HepG2 (cell line): ENCODE measurements at regions not wholly inside any gene's neighbourhood (a gene's known extent, or its start where the extent isn't known, plus 50 kb on each side); places are given as distances from the start of the nearest gene placed in this dataset.

Source experiments
- ATAC-seq: fragments of 200-7000 bp; cut with Tn5 transposase; 3 replicates; pipeline ENCODE4 v1.9.1; 2020; ENCODE audit warnings: mild to moderate bottlenecking, moderate library complexity
- BruUV-seq: library from RNA; stranded (reverse); fragments of 400-500 nt; replicated peaks from 2 replicates; lab custom pipeline; 2021; lab: Mats Ljungman, UMichigan
- CTCF ChIA-PET: fragments of 300-600 bp; formaldehyde crosslinking; extraction: SDS; loops from one replicate; lab custom pipeline; 2021; ENCODE audit warnings: low total read pairs, inconsistent platforms, low intra/inter-chr PET ratio; lab: Yijun Ruan, JAX
- POLR2A ChIA-PET: fragments of 350-600 bp; sonication (Branson Sonifier 250); formaldehyde crosslinking; loops from one replicate; lab custom pipeline; 2020; ENCODE audit warnings: antibody characterized with exemption, inconsistent platforms; lab: Yijun Ruan, JAX
- DNase-seq: peaks from one replicate; pipeline ENCODE4 v3.0.0-alpha.2; 2015; ENCODE audit warnings: low spot score
- FAIRE-seq: peaks from 3 replicates; lab custom pipeline; 2011; peaks lifted over from hg19 to GRCh38; lab: Jason Lieb, UNC
- H2AFZ ChIP-seq: one replicate; pipeline ENCODE4 v1.6.1; 2011; ENCODE audit warnings: low read length, inconsistent platforms
- H3K27ac ChIP-seq: fragments of 300-600 bp; 3 replicates; pipeline ENCODE4 v1.8.0; 2011; ENCODE audit warnings: mixed run types, mild to moderate bottlenecking, mixed read lengths, low read length, inconsistent platforms; ENCODE audit not compliant: insufficient read depth; ENCODE audit errors: extremely low read length
- H3K27me3 ChIP-seq, 2 experiments: fragments of 200-600 bp in 1 of 2; 2 replicates in 1 of 2; 3 replicates in 1 of 2; pipeline versions ENCODE4 v1.6.0 to v1.8.0; 2011; ENCODE audit warnings: low read length in 2 of 2, mild to moderate bottlenecking in 2 of 2, moderate library complexity in 2 of 2, inconsistent platforms in 1 of 2; ENCODE audit not compliant: insufficient read depth in 2 of 2, control insufficient read depth in 1 of 2
- H3K36me3 ChIP-seq, 2 experiments: fragments of 200-600 bp in 1 of 2; replicated peaks in 1 of 2; 2 replicates in 1 of 2; 3 replicates in 1 of 2; pipeline versions ENCODE4 v1.5.1 to v1.8.0; 2011; ENCODE audit warnings: low read length in 2 of 2, inconsistent platforms in 1 of 2; ENCODE audit not compliant: insufficient read depth in 2 of 2, control insufficient read depth in 1 of 2
- H3K4me1 ChIP-seq: 2 replicates; pipeline ENCODE4 v1.5.1; 2012; ENCODE audit warnings: low read length, inconsistent platforms; ENCODE audit not compliant: insufficient read depth
- H3K4me2 ChIP-seq: 2 replicates; pipeline ENCODE4 v1.6.0; 2011; ENCODE audit warnings: low read depth, low read length, inconsistent platforms
- H3K4me3 ChIP-seq, 3 experiments: fragments of 200-600 bp in 1 of 3; sonication (generic), shearing (Covaris generic) in 1 of 3; replicated peaks in 1 of 3; 2 replicates each; pipeline ENCODE4 v1.5.1; 2011 to 2016; ENCODE audit warnings: low read length in 3 of 3, inconsistent platforms in 2 of 3, low read depth in 2 of 3, mild to moderate bottlenecking in 2 of 3, control low read depth in 1 of 3, mixed read lengths in 1 of 3; ENCODE audit not compliant: insufficient read depth in 1 of 3
- H3K79me2 ChIP-seq: one replicate; pipeline ENCODE4 v1.6.1; 2011; ENCODE audit warnings: low read length, inconsistent platforms; ENCODE audit not compliant: insufficient read depth
- H3K9ac ChIP-seq: 2 replicates; pipeline ENCODE4 v1.6.0; 2011; ENCODE audit warnings: mild to moderate bottlenecking, low read depth, low read length, inconsistent platforms; ENCODE audit not compliant: insufficient read depth
- H3K9me3 ChIP-seq: 2 replicates; pipeline ENCODE4 v1.5.1; 2012; ENCODE audit warnings: mild to moderate bottlenecking, low read length
- H4K20me1 ChIP-seq: 2 replicates; pipeline ENCODE4 v1.6.0; 2011; ENCODE audit warnings: inconsistent platforms, mild to moderate bottlenecking, low read length, moderate library complexity; ENCODE audit not compliant: insufficient read depth
- DMAP1 ChIP-seq: IDR thresholded peaks from 2 replicates; pipeline ENCODE4 v1.6.1; 2016
- ESRRA ChIP-seq: sonication (generic); formaldehyde crosslinking; IDR thresholded peaks from 2 replicates; pipeline ENCODE4 v1.5.1; 2020; ENCODE audit warnings: mild to moderate bottlenecking, low read depth, missing genetic modification reagents
- MTA3 ChIP-seq: sonication (generic); formaldehyde crosslinking; IDR thresholded peaks from 2 replicates; pipeline ENCODE4 v1.4.0; 2020; ENCODE audit warnings: missing genetic modification reagents
- POGZ ChIP-seq: sonication (generic); formaldehyde crosslinking; IDR thresholded peaks from 2 replicates; pipeline ENCODE4 v1.4.0; 2020; ENCODE audit warnings: mild to moderate bottlenecking, missing genetic modification reagents
- YEATS4 ChIP-seq: sonication (generic); formaldehyde crosslinking; IDR thresholded peaks from 2 replicates; pipeline ENCODE4 v1.4.0; 2020; ENCODE audit warnings: missing genetic modification reagents, borderline replicate concordance
- ZBTB20 ChIP-seq: sonication (generic); formaldehyde crosslinking; IDR thresholded peaks from 2 replicates; pipeline ENCODE4 v1.8.1; 2023; ENCODE audit warnings: missing genetic modification reagents, low read depth, mild to moderate bottlenecking, borderline replicate concordance
- ZBTB21 ChIP-seq: sonication (generic); formaldehyde crosslinking; IDR thresholded peaks from 2 replicates; pipeline ENCODE4 v1.4.0; 2020; ENCODE audit warnings: missing genetic modification reagents
- ZFY ChIP-seq: sonication (generic); formaldehyde crosslinking; IDR thresholded peaks from 2 replicates; pipeline ENCODE4 v1.4.0; 2020; ENCODE audit warnings: missing genetic modification reagents
- ZNF17 ChIP-seq: sonication (generic); formaldehyde crosslinking; IDR thresholded peaks from 2 replicates; pipeline ENCODE4 v1.5.0; 2020; ENCODE audit warnings: mild to moderate bottlenecking, missing genetic modification reagents
- ZNF274 ChIP-seq: sonication (generic); formaldehyde crosslinking; IDR thresholded peaks from 2 replicates; pipeline ENCODE4 v1.5.1; 2020; ENCODE audit warnings: mild to moderate bottlenecking, missing genetic modification reagents
- ZNF496 ChIP-seq: sonication (generic); formaldehyde crosslinking; IDR thresholded peaks from 2 replicates; pipeline ENCODE4 v1.8.1; 2023; ENCODE audit warnings: mild to moderate bottlenecking, moderate library complexity, missing genetic modification reagents; ENCODE audit not compliant: insufficient replicate concordance
- WGBS: methylation state at CpG from one replicate; pipeline ENCODE4 v1.1.6; 2017; ENCODE audit warnings: low lambda C conversion rate; 5-methylcytosine and 5-hydroxymethylcytosine counted together
- in situ Hi-C: cut with HindIII; loops from 2 replicates; pipeline ENCODE4 v1.10.0; 2017; ENCODE audit warnings: low pct_unique_long_range_greater_than_20kb; ENCODE audit not compliant: extremely low pct_ligation_motif_present
- intact Hi-C: fragments of 100-400 bp; cut with micrococcal nuclease; formaldehyde crosslinking; loops from one replicate; pipeline ENCODE4 v1.10.0; 2022; ENCODE audit not compliant: unreplicated experiment
- TF ChIP-seq, protein P1 (sequence below): IDR thresholded peaks from 2 replicates; pipeline ENCODE4 v1.6.1; 2016; ENCODE audit warnings: low read depth, control low read depth
- TF ChIP-seq, protein P2 (sequence below): IDR thresholded peaks from 2 replicates; pipeline ENCODE4 v1.6.1; 2016; ENCODE audit warnings: low read depth
- TF ChIP-seq, protein P3 (sequence below): sonication (generic); formaldehyde crosslinking; conservative IDR thresholded peaks from 2 replicates; pipeline ENCODE4 v1.4.0; 2020; ENCODE audit warnings: mild to moderate bottlenecking, missing genetic modification reagents, moderate library complexity

DNA sequence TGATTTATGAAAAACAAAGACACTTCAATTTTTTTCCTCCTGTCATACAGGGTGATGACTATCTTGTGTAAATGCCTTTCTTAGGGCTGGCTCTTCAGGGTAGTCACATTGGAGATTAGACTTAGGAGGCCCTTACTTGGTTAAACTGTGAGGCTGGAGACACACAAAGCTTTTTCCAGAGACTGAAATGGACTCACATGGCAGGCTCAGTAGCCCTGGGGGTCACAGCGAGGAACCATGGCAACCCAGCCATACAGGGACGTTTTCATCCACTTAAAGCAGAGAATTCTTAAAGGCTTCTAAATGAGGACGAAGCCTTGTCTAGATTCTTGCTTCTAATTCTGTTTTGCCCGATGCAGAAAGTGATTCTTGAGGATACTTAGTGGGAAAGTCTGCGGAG is 57.3 kb upstream of the ZDBF2 start:
- H3K9ac ChIP-seq: no peak overlapping the region
- intact Hi-C loops (no loop called here), in situ Hi-C loops (no loop called here)
- WGBS: 8% methylated on average over 5 of the region's 5 CpGs
- H3K4me3 ChIP-seq: no peak overlapping the region
- H3K27ac ChIP-seq: no peak overlapping the region
- no peaks in the 10 kb centered on the region for H4K20me1 ChIP-seq
- no peak overlapping the region for H2AFZ ChIP-seq
- H3K36me3 ChIP-seq: no peaks in the 10 kb centered on the region
- no peaks in the 10 kb centered on the region for H3K4me1 ChIP-seq
- no peak for ATAC-seq
- ChIA-PET CTCF (no interaction called here), POLR2A (no interaction called here)
- FAIRE-seq: no peak
- H3K9me3 ChIP-seq: no peaks in the 10 kb centered on the region
- no peak overlapping the region for H3K4me2 ChIP-seq
- peaks cover 0 to 35% of the 10 kb centered on the region in 2 experiments; a peak in 3 of 5 replicates for H3K27me3 ChIP-seq
- H3K79me2 ChIP-seq: no peaks in the 10 kb centered on the region
- no peak for DNase-seq
- no peak for TF ChIP-seq ZNF274 (CRISPR knock-in tag)
- TF ChIP-seq, protein P1, sequence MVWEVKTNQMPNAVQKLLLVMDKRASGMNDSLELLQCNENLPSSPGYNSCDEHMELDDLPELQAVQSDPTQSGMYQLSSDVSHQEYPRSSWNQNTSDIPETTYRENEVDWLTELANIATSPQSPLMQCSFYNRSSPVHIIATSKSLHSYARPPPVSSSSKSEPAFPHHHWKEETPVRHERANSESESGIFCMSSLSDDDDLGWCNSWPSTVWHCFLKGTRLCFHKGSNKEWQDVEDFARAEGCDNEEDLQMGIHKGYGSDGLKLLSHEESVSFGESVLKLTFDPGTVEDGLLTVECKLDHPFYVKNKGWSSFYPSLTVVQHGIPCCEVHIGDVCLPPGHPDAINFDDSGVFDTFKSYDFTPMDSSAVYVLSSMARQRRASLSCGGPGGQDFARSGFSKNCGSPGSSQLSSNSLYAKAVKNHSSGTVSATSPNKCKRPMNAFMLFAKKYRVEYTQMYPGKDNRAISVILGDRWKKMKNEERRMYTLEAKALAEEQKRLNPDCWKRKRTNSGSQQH (CRISPR knock-in tag): no peak
- no peak for TF ChIP-seq ZBTB20
- TF ChIP-seq DMAP1 (CRISPR knock-in tag): no peak
- TF ChIP-seq ZBTB21 (CRISPR knock-in tag): no peak
- BruUV-seq: no TSS peak

DNA sequence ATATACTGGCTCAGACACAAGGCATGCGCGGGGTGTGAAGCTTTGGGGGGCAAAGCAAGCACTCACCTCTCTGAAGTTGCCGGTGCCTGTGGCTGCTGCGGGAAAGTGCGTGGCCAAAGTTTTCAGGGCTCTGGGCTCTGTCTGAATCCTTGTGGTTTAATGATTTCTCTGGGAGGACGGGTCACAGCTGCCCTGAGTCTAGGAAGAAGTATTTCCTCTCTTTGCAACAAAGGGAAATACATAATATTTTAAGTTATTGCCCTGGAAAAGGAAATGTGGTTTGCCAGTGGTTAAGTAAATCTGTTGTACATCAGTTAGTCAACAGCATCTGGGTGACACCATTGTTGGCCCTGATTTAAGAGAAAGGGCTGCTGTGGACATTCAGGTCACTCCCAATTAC is 56.7 kb upstream of the ZDBF2 start:
- 4% methylated on average over 6 of the region's 6 CpGs for WGBS
- H3K79me2 ChIP-seq: no peaks in the 10 kb centered on the region
- H3K36me3 ChIP-seq: no peaks in the 10 kb centered on the region
- H3K4me2 ChIP-seq: no peak overlapping the region
- H3K27ac ChIP-seq: no peak overlapping the region
- no peaks in the 10 kb centered on the region for H4K20me1 ChIP-seq
- no peak for FAIRE-seq
- H3K27me3 ChIP-seq: peaks cover 0 to 30% of the 10 kb centered on the region in 2 experiments; a peak in 3 of 5 replicates
- no TSS peak for BruUV-seq
- no peak for DNase-seq
- H3K9ac ChIP-seq: no peak overlapping the region
- POLR2A ChIA-PET: no interaction called here
- in situ Hi-C loops: no loop called here
- no peak overlapping the region for H2AFZ ChIP-seq
- CTCF ChIA-PET: no interaction called here
- no peaks in the 10 kb centered on the region for H3K4me1 ChIP-seq
- H3K4me3 ChIP-seq: no peak overlapping the region
- intact Hi-C loops: no loop called here
- ATAC-seq: no peak; the same call in 2 of the 3 replicates
- H3K9me3 ChIP-seq: no peaks in the 10 kb centered on the region
- TF ChIP-seq ZNF496 (CRISPR knock-in tag): no peak
- TF ChIP-seq YEATS4 (CRISPR knock-in tag): no peak
- no peak for TF ChIP-seq ZNF17 (CRISPR knock-in tag)
- no peak for TF ChIP-seq ESRRA (CRISPR knock-in tag)
- no peak for TF ChIP-seq POGZ (CRISPR knock-in tag)
- TF ChIP-seq MTA3 (CRISPR knock-in tag): no peak
- TF ChIP-seq ZFY (CRISPR knock-in tag): no peak
- TF ChIP-seq, protein P2, sequence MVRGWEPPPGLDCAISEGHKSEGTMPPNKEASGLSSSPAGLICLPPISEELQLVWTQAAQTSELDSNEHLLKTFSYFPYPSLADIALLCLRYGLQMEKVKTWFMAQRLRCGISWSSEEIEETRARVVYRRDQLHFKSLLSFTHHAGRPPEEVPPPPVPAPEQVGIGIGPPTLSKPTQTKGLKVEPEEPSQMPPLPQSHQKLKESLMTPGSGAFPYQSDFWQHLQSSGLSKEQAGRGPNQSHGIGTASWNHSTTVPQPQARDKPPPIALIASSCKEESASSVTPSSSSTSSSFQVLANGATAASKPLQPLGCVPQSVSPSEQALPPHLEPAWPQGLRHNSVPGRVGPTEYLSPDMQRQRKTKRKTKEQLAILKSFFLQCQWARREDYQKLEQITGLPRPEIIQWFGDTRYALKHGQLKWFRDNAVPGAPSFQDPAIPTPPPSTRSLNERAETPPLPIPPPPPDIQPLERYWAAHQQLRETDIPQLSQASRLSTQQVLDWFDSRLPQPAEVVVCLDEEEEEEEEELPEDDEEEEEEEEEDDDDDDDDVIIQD: no peak
- TF ChIP-seq, protein P3, sequence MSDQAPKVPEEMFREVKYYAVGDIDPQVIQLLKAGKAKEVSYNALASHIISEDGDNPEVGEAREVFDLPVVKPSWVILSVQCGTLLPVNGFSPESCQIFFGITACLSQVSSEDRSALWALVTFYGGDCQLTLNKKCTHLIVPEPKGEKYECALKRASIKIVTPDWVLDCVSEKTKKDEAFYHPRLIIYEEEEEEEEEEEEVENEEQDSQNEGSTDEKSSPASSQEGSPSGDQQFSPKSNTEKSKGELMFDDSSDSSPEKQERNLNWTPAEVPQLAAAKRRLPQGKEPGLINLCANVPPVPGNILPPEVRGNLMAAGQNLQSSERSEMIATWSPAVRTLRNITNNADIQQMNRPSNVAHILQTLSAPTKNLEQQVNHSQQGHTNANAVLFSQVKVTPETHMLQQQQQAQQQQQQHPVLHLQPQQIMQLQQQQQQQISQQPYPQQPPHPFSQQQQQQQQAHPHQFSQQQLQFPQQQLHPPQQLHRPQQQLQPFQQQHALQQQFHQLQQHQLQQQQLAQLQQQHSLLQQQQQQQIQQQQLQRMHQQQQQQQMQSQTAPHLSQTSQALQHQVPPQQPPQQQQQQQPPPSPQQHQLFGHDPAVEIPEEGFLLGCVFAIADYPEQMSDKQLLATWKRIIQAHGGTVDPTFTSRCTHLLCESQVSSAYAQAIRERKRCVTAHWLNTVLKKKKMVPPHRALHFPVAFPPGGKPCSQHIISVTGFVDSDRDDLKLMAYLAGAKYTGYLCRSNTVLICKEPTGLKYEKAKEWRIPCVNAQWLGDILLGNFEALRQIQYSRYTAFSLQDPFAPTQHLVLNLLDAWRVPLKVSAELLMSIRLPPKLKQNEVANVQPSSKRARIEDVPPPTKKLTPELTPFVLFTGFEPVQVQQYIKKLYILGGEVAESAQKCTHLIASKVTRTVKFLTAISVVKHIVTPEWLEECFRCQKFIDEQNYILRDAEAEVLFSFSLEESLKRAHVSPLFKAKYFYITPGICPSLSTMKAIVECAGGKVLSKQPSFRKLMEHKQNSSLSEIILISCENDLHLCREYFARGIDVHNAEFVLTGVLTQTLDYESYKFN: no peak
